GM19351 (cell line): ENCODE measurements at regions not wholly inside any gene's neighbourhood (a gene's known extent, or its start where the extent isn't known, plus 50 kb on each side); places are given as distances from the start of the nearest gene placed in this dataset.

Source experiments
- ATAC-seq: cut with Tn5 transposase; IDR thresholded peaks from one replicate; pipeline ENCODE4 v1.9.1; 2021; ENCODE audit warnings: mild to moderate bottlenecking, moderate library complexity; ENCODE audit not compliant: unreplicated experiment

GRCh38 chr6:40011844-40012243 is 77.6 kb upstream of the MOCS1 start:
- ATAC-seq, result no peak

GRCh38 chr6:40000964-40001515 is 66.8 kb upstream of the MOCS1 start:
- no peak for ATAC-seq

GRCh38 chr6:39999006-39999867 is 65.0 kb upstream of the MOCS1 start:
- ATAC-seq, result no peak

GRCh38 chr6:39998126-39998525 is 63.9 kb upstream of the MOCS1 start:
- no peak for ATAC-seq

GRCh38 chr6:39997101-39997635 is 62.9 kb upstream of the MOCS1 start:
- no peak for ATAC-seq

GRCh38 chr6:39995633-39996032 is 61.4 kb upstream of the MOCS1 start:
- ATAC-seq, result no peak

- ATAC-seq, result no peak
Observed at GRCh38 chr6:39992861-39993622, 58.8 kb upstream of the MOCS1 start.
